Activated CD4-positive, alpha-beta T cell treated with anti-CD3 and anti-CD28 coated beads, Interleukin-10, Interleukin-2, amounts not matched to agents 100 ng/mL and 50 ng/mL, durations not matched to agents 16 hours and 8 hours (primary cell): ENCODE measurements at regions not wholly inside any gene's neighbourhood (a gene's known extent, or its start where the extent isn't known, plus 50 kb on each side); places are given as distances from the start of the nearest gene placed in this dataset.

Source experiments
- DNase-seq: peaks from one replicate; pipeline ENCODE4 v3.0.0-alpha.2; 2020

- DNase-seq, result no peak
Measured at GRCh38 chr14:53537422-53538315, 384.5 kb upstream of the DDHD1 start.

- no peak for DNase-seq
Measured at GRCh38 chr14:53536446-53536845, 383.3 kb upstream of the DDHD1 start.

- no peak for DNase-seq
Measured at GRCh38 chr14:53534841-53535240, 381.7 kb upstream of the DDHD1 start.

GRCh38 chr14:53533384-53533970 is 380.4 kb upstream of the DDHD1 start:
- DNase-seq, result no peak

- DNase-seq, result no peak
Measured at GRCh38 chr14:53532853-53533252, 379.7 kb upstream of the DDHD1 start.

DNA sequence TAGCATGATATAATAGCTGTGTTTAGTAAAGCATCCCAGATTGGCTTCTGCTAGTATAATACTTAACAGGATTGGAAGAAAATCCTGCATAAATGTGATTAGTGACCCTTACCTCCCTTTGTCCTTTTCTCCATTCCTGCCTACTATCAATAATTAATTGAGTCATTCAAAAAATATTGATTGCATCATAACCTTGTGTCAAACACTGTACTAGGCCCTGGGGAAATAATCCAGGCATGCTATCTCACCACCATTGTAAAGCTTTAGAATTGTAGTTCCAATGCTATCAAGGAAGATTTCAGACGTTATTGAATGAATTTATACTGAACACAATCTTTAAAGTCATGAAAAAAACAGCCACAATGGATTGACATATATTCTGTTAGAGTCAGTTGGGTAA is 378.6 kb upstream of the DDHD1 start:
- no peak for DNase-seq

- DNase-seq, result no peak
Measured at GRCh38 chr14:53531156-53531555, 378.0 kb upstream of the DDHD1 start.

DNA sequence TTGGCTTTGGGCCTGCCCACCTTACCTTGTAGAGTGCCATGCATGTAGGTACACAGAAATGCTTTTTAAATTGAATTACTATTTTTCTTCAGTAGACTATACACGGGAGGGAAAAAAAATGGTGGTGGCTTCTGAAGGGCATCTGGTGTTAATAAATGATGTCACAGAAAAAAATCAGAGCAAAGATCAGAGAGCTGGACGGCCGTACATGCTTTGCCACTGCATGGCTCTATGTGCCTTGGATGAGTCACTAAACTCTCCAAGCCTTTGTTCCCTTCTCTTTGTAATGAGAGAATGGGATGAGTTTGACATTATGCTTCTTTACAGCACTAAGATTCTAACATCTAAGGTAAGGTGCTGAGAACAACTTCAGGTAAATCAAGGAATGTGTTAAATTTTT is 376.4 kb upstream of the DDHD1 start:
- no peak for DNase-seq

GRCh38 chr14:53528185-53528671 is 375.1 kb upstream of the DDHD1 start:
- no peak for DNase-seq

GRCh38 chr14:53526200-53526599 is 373.1 kb upstream of the DDHD1 start:
- DNase-seq, result no peak

- DNase-seq, result no peak
Measured at GRCh38 chr14:53525608-53526007, 372.5 kb upstream of the DDHD1 start.

DNA sequence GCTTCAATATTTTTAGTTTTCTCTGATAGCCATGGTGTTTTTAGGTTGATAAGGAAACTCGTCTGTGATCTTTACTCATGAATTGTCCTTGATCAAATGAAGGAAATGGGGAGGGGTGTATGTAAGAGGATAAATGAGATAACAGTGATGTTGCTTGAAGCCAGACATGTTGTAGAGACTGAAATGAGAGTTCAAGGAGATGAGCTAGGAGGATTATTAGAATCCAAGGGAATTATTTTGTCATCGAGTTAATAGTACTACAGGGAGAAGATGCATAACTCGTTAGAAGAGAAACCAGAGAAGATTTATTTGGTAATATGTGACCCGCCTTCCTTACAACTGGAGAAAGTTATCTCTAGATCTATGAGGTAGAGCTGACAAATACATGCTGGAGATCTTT is 371.3 kb upstream of the DDHD1 start:
- no peak for DNase-seq

GRCh38 chr14:53523226-53523625 is 370.1 kb upstream of the DDHD1 start:
- no peak for DNase-seq

GRCh38 chr14:53520078-53520928 is 367.2 kb upstream of the DDHD1 start:
- no peak for DNase-seq

GRCh38 chr14:53519137-53519536 is 366.0 kb upstream of the DDHD1 start:
- DNase-seq, result no peak

GRCh38 chr14:53517270-53517960 is 364.3 kb upstream of the DDHD1 start:
- no peak for DNase-seq

DNA sequence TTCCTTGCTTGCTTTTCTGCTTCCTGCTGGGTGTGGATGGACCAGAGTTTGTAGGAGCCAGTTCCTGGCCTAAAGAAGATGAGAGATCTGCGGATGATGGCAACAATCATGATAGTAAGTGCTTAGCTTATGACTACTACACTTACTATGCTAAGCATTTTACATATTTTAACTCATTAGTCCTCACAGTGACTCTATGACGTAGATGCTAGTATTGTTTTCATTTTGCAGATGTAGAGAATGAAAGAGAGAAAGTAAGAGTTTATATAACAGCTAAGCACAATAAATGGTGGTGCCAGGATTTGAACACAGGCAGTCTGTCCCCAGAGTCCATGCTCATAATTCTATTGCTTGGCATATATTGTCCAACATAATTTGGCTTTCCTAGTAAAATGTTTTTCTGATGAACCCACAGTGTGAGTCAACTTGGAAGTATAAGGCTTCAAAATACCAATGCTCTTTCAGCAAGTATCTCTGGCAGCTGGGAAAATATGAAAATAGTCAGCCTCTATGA is 363.2 kb upstream of the DDHD1 start:
- DNase-seq, result no peak

DNA sequence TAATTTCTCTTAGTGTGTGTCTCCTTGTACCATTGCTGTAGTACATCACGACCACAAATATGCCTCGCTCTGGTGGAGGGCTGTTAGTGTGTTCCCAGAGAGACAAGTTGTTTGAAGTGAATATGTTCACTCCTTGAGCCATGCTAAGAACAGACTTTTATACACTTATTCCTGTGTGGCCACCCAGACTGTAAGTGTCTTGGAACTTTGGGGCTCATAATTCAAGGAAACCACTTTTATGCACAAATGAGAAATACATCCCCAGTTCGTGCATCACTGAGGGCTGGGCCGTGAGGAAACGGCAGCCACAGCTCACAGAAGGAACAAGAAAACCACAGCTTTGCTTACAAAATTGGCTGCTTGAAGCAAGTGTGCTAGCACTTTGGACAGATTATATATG is 362.2 kb upstream of the DDHD1 start:
- DNase-seq, result no peak

- no peak for DNase-seq
Measured at GRCh38 chr14:53514197-53514596, 361.1 kb upstream of the DDHD1 start.

DNA sequence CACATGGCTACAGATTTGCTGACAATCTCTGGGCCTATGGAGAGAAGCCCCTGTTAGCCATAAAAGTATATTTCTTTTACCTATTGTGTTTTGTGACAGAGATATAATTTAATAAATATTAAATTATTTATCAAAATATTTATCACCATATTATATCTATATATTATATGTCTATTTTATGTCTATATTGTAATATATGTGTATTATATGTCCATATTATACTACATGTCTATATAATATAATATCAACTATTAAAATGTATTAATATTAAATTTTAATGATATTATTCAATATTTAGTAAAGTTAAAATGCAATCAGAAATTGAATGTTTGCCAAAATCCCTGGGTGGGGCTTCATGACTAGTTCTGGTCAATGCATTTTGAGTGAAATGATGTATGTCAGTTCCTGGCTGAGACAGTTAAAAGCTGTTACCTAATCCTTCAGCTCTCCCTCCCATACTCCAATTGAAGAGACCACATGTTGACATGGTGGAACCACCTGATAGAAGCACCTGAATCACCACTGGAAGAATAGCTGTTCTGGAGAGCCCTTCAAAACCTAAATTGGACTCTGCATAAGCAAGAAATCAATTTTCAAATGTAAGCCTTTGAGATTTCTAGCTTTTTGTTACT is 357.3 kb upstream of the DDHD1 start:
- DNase-seq, result no peak

- DNase-seq, result no peak
Measured at GRCh38 chr14:53509276-53510244, 356.4 kb upstream of the DDHD1 start.
